Breast epithelium (tissue), 4 donors: ENCODE measurements at regions not wholly inside any gene's neighbourhood (a gene's known extent, or its start where the extent isn't known, plus 50 kb on each side); places are given as distances from the start of the nearest gene placed in this dataset.

Source experiments
- DNase-seq, 2 donors: peaks; one replicate each; pipeline ENCODE4 v3.0.0-alpha.2; 2019; ENCODE audit warnings: low spot score in 2 of 2
- H3K27ac ChIP-seq, 2 donors: fragments of 200-600 bp; sonication (generic) in 1 of 2; one replicate each; pipeline ENCODE4 v1.5.1; 2016 to 2019; ENCODE audit warnings: mild to moderate bottlenecking in 1 of 2
- H3K27me3 ChIP-seq, 2 donors: fragments of 200-600 bp; sonication (generic) in 1 of 2; one replicate each; pipeline versions ENCODE4 v1.5.1 to v1.6.0; 2017 to 2019; ENCODE audit warnings: control low read depth in 1 of 2, mild to moderate bottlenecking in 1 of 2
- H3K36me3 ChIP-seq: fragments of 200-600 bp; one replicate; pipeline ENCODE4 v1.5.1; 2019
- H3K4me1 ChIP-seq, 2 donors: fragments of 200-600 bp; sonication (generic); one replicate each; pipeline ENCODE4 v1.5.1; 2016 to 2019; ENCODE audit warnings: control low read depth in 1 of 2
- H3K4me3 ChIP-seq, 3 donors: fragments of 200-600 bp; sonication (generic); 1 replicate in 2 of 3; 2 replicates in 1 of 3; pipeline ENCODE4 v1.5.1; 2016 to 2019; ENCODE audit warnings: mild to moderate bottlenecking in 3 of 3, moderate library complexity in 2 of 3
- H3K9me3 ChIP-seq, 2 donors: fragments of 200-600 bp; sonication (generic) in 1 of 2; one replicate each; pipeline ENCODE4 v1.5.1; 2016 to 2019; ENCODE audit warnings: control low read depth in 1 of 2
- CTCF ChIP-seq, 3 donors: fragments of 450-650 bp; IDR thresholded peaks; one replicate each; pipeline ENCODE4 v1.5.1; 2016 to 2017; ENCODE audit warnings: antibody characterized with exemption in 3 of 3, mild to moderate bottlenecking in 3 of 3, moderate library complexity in 3 of 3
- POLR2A ChIP-seq: fragments of 450-650 bp; IDR thresholded peaks from one replicate; pipeline ENCODE4 v1.6.1; 2016; ENCODE audit warnings: antibody characterized with exemption, mild to moderate bottlenecking, moderate library complexity
- POLR2AphosphoS5 ChIP-seq, 3 donors: sonication (generic); formaldehyde crosslinking; IDR thresholded peaks; one replicate each; pipeline ENCODE4 v1.6.1; 2017; ENCODE audit warnings: antibody characterized with exemption in 3 of 3
- intact Hi-C: fragments of 100-400 bp; cut with DNase I; formaldehyde crosslinking; loops from one replicate; pipeline ENCODE4 v1.15.1; 2023; ENCODE audit warnings: low total_unique reads

- no peak for TF ChIP-seq POLR2AphosphoS5 (IDR thresholded peaks at IDR 0.05)
- no peak for TF ChIP-seq CTCF (IDR thresholded peaks at IDR 0.05)
- no peak for TF ChIP-seq POLR2A
- Histone ChIP-seq H3K9me3 (no peaks in the 10 kb centered on the region), H3K27me3 (no peaks in the 10 kb centered on the region), H3K4me1 (no peaks in the 10 kb centered on the region), H3K36me3 (no peaks in the 10 kb centered on the region), H3K27ac (no peak overlapping the region), H3K4me3 (no peak overlapping the region)
- DNase-seq: no peak
- intact Hi-C loops: no loop called here
Observed at GRCh38 chr2:18648161-18648560, 58.8 kb upstream of the NT5C1B start.

GRCh38 chr2:18647731-18648130 lies 58.4 kb upstream of the NT5C1B start:
- no peak for DNase-seq
- intact Hi-C loops: no loop called here
- no peak overlapping the region for H3K4me3 ChIP-seq
- H3K9me3 ChIP-seq: no peaks in the 10 kb centered on the region
- no peaks in the 10 kb centered on the region for H3K27me3 ChIP-seq
- no peak overlapping the region for H3K27ac ChIP-seq
- H3K36me3 ChIP-seq: no peaks in the 10 kb centered on the region
- H3K4me1 ChIP-seq: no peaks in the 10 kb centered on the region
- no peak for TF ChIP-seq CTCF (IDR thresholded peaks at IDR 0.05)
- TF ChIP-seq POLR2A: no peak
- TF ChIP-seq POLR2AphosphoS5 (IDR thresholded peaks at IDR 0.05): no peak

GRCh38 chr2:18645315-18645714 lies 55.9 kb upstream of the NT5C1B start:
- H3K27me3 ChIP-seq: no peaks in the 10 kb centered on the region
- H3K27ac ChIP-seq: no peak overlapping the region
- DNase-seq: no peak
- no peaks in the 10 kb centered on the region for H3K4me1 ChIP-seq
- H3K36me3 ChIP-seq: no peaks in the 10 kb centered on the region
- no peaks in the 10 kb centered on the region for H3K9me3 ChIP-seq
- H3K4me3 ChIP-seq: no peak overlapping the region
- intact Hi-C loops: no loop called here
- TF ChIP-seq CTCF (IDR thresholded peaks at IDR 0.05) (no peak), POLR2A (no peak)

- TF ChIP-seq POLR2A: no peak
- no peak for TF ChIP-seq CTCF (IDR thresholded peaks at IDR 0.05)
- TF ChIP-seq POLR2AphosphoS5 (IDR thresholded peaks at IDR 0.05): no peak
- H3K36me3 ChIP-seq: no peaks in the 10 kb centered on the region
- no peak overlapping the region for H3K4me3 ChIP-seq
- H3K27me3 ChIP-seq: no peaks in the 10 kb centered on the region
- intact Hi-C loops: no loop called here
- no peak for DNase-seq
- H3K4me1 ChIP-seq: no peaks in the 10 kb centered on the region
- H3K27ac ChIP-seq: no peak overlapping the region
- no peaks in the 10 kb centered on the region for H3K9me3 ChIP-seq
Observed at GRCh38 chr2:18644115-18644462, 54.7 kb upstream of the NT5C1B start.

GRCh38 chr2:18643326-18644114 lies 54.2 kb upstream of the NT5C1B start:
- Histone ChIP-seq H3K27ac (no peak overlapping the region), H3K4me1 (no peaks in the 10 kb centered on the region), H3K36me3 (no peaks in the 10 kb centered on the region), H3K9me3 (no peaks in the 10 kb centered on the region), H3K4me3 (no peak overlapping the region), H3K27me3 (no peaks in the 10 kb centered on the region)
- DNase-seq: no peak
- no peak for TF ChIP-seq CTCF (IDR thresholded peaks at IDR 0.05)
- no peak for TF ChIP-seq POLR2A
- TF ChIP-seq POLR2AphosphoS5 (IDR thresholded peaks at IDR 0.05): no peak
- intact Hi-C loops: no loop called here
